Stimulated activated CD4-positive, alpha-beta T cell treated with anti-CD3 and anti-CD28 coated beads, Interleukin-12 subunit alpha, Interleukin-12 subunit beta, amount 100 ng/mL, for 24 hours (primary cell): ENCODE measurements at regions not wholly inside any gene's neighbourhood (a gene's known extent, or its start where the extent isn't known, plus 50 kb on each side); places are given as distances from the start of the nearest gene placed in this dataset.
A peak's percentile ranks its signal among the peaks of the same experiment; 100 is the strongest.

Source experiments
- DNase-seq, 2 experiments: peaks; one replicate each; pipeline ENCODE4 v3.0.0-alpha.2; 2020; ENCODE audit warnings: low read depth in 2 of 2

DNA sequence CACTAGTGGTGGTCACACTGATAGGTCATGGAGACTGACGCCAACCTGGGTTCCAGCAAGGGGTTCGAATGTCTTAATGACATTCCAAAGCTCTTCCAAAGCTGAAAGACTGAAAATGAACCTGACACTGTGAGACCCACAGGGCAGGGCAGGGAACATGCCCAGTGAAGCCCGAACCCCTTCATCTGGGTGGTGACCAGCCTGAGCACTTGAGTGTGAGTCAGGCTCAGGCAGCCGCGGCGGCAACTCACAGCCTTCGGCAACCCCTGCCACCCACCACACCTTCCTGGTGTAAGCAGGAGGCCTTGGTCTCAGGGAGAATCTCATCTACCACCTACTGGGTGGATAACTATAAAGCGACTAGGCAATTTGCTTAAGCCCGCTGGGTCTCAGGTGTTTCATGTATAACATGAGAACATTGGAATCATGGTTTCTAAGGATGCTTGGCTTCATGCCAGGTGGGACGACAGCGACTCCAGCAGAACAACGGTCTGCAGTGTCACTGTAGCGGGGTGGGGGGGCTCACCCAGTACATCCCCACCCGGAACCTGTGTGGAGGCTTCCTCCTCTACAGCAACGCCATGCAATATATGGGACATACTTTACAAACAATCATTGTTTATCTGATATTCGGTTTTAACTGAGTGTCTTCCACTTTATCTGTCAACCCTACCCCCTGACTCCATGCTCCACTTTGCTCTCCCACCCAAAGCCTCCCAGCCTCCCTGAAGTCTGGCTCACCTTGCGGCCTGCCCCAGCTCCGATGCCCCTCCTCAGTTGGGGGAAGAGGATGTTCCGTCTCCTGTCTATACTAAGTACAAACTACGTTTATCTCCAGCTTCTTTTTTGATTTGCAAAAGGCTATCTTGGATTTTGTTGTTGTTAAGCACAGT lies 125.0 kb upstream of the MEF2A start:
- DNase-seq, result no peak

DNA sequence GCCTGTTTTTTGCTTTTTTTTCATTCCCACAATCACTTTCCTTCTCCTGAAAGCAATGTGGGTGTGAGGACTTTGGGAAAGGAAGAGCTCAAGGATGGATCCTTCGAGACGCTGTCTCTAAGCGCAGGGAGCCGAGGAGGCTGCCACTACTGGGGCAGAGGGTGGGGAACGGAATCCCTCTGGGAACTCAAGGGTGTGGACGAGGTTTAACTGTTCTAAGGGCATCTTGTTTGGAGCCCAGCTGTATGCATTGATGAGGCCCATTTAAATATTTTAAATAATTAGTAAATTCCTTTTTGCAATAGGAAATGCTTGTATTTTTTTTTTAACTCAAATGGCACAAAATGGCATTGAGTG lies 124.4 kb upstream of the MEF2A start:
- no peak for DNase-seq

- no peak for DNase-seq
Measured at GRCh38 chr15:99441871-99442251, 123.9 kb upstream of the MEF2A start.

GRCh38 chr15:99442252-99442897 lies 123.4 kb upstream of the MEF2A start:
- no peak for DNase-seq

GRCh38 chr15:99443056-99443756 lies 122.6 kb upstream of the MEF2A start:
- no peak for DNase-seq

DNA sequence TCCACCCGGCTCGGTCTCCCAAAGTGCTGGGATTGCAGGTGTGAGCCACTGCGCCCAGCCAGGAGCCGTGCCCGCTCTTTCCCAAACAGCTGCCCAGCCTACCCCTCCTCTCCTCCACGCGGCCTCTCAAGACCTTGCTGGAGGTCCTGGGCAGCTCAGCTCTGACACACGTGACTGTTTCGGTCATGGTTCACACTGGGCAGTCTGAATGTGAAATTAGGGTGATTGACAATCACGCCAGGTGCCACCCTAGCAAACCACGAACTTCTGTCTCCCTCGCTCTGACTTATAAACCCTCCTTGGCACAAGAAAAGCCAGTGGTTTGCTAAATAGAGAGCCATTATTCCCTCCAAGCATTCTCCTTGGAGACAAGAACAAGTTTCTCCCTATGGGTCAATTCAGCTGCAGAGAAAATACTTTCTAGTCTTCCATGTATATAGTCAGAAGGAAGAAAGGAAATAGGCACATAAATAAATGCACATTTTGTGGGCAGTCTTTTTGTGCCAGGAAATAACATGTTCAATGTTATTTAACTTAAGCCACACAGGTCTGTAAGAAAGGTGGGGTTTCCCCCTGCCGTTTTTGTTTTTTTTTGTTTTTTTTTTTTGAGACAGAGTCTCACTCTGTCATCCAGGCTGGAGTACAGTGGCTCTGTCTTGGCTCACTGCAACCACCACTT lies 121.9 kb upstream of the MEF2A start:
- DNase-seq, result no peak

DNA sequence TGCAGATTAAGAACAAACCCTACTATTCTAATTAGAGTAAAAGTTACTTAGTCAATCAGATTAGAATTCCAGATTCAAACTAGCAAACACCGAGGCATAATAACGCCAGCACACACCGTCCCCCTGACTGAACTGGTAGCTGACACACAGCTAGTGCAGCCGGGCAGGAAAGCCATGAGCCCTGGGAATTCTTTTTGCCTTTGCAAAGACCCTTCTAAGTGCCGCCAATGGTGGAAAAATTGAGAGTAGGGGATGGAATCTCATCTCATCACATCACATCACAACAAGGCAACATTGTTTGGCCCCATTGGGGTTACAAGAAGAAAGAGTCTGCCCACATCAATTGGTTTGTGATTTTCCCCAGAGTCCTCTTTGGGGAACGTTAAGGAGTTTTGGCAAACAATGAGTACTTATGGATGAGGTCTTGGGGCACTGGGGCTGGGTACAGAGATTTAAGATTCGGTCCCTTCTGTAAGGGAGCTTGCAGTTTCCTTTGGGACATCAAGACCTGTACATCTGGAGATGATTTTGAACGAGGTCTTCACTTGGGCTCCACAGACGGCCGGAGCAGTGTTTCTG lies 120.4 kb upstream of the MEF2A start:
- DNase-seq, result no peak

GRCh38 chr15:99446565-99447496 lies 119.0 kb upstream of the MEF2A start:
- DNase-seq, result no peak

GRCh38 chr15:99447497-99448371 lies 118.0 kb upstream of the MEF2A start:
- DNase-seq, result no peak

- DNase-seq, result no peak
Measured at GRCh38 chr15:99449514-99449913, 116.3 kb upstream of the MEF2A start.

- DNase-seq, result peak; percentile 39 to 61
Measured at GRCh38 chr15:99450896-99451358, 114.9 kb upstream of the MEF2A start.

GRCh38 chr15:99451484-99451883 lies 114.3 kb upstream of the MEF2A start:
- no peak for DNase-seq

DNA sequence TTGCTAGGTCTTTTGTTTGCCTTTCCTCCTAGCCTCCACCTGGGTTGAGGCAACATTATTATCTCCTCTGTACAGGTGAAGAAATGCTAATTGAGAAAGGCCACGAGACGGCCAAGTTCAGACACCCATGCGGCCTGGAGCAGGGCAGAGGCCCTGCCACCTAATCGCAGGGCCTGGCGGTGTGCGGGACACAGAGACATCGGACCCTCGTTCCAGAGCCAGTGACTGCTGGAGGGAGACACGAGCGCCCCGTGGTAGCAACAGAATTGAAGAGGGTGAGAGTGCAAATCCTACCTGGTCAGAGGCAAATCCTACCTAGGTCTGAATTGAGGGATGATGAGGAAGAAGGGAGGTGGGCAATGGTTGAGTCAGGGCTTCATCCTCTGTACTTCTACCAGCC lies 113.8 kb upstream of the MEF2A start:
- no peak for DNase-seq

GRCh38 chr15:99452728-99453636 lies 112.8 kb upstream of the MEF2A start:
- no peak for DNase-seq

DNA sequence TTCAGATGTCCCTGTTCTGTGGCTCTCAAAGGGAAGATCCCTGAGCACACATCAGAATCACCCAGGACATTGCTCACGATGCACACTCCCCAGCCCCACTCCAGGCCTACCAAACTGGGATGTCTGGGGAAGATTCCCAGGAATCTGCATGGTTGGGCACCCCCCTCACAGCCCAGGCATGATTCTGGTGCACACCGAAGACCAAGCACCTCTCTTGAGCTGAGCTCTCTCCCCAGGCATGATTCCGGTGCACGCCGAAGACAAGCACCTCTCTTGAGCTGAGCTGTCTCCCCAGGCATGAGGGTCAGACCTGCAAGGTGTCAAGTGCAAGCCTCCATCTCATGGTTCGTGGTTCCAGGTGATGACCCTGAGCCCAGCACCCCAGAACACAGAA lies 112.2 kb upstream of the MEF2A start:
- no peak for DNase-seq

- no peak for DNase-seq
Measured at GRCh38 chr15:99454107-99454809, 111.5 kb upstream of the MEF2A start.

DNA sequence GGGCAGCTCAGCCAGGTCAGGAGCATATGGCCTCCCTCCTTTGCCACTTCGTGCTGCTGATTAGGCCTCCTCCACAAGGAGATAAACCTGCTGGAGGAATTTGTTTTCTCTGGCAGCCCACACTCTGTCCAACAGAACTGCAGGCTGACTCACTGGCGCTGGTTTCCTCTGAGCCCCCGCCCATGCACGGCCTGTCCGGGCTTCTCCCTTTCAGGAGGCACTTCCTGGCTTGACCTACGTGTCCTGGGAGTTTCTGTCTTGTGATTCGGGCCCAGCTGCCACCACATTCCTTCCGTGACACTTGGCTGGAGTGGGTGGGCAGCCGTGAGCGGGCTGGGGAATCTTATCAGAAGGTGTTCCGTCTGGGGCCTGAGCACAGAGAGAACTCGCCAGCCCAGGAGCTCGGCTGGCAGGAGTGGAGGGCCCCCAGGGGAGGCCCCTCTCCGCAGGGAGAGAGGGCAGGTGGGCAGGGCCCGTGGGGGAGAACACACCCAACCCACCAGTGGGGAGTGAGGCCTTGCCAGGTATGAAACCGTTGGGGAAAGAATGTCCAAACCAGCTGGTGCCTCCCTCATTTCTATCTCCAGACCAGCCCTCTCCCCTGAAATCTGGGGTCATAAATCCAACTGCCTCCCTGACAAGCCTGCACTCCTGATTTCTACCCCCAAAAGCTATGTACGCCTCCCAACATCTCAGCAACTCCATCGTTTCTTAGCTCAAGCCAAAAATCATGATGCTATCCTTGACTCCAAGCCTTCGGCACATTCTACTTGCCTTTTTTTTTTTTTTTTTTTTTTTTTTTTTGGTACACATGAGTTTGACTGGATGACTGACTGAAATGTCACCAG lies 110.6 kb upstream of the MEF2A start:
- DNase-seq, result no peak
